K562 (cell line): ENCODE measurements at regions not wholly inside any gene's neighbourhood (a gene's known extent, or its start where the extent isn't known, plus 50 kb on each side); places are given as distances from the start of the nearest gene placed in this dataset.

ENCODE experiments used
- ATAC-seq: fragments of 200-7000 bp; cut with Tn5 transposase; 3 replicates; pipeline ENCODE4 v1.9.1; 2020; ENCODE audit warnings: moderate library complexity
- BruUV-seq: library from RNA; stranded (reverse); fragments of 400-500 nt; replicated peaks from 2 replicates; lab custom pipeline; 2021; lab: Mats Ljungman, UMichigan
- CTCF ChIA-PET: fragments of 300-600 bp; formaldehyde crosslinking; extraction: SDS; loops from one replicate; lab custom pipeline; 2021; ENCODE audit warnings: low intra/inter-chr PET ratio; lab: Yijun Ruan, JAX
- POLR2A ChIA-PET: fragments of 300-600, 350-650 bp; sonication (Branson Sonifier 250); formaldehyde crosslinking; extraction: SDS; loops from one replicate; lab custom pipeline; 2021; ENCODE audit warnings: antibody characterized with exemption, inconsistent platforms; lab: Yijun Ruan, JAX
- DNase-seq, 4 experiments: peaks; one replicate each; pipeline versions ENCODE4 v3.0.0 to v3.0.0-alpha.2; 2011 to 2018; ENCODE audit warnings: low spot score in 3 of 4, mixed read lengths in 3 of 4; ENCODE audit errors: extremely low read depth in 1 of 4
- FAIRE-seq: peaks from 2 replicates; lab custom pipeline; 2011; peaks lifted over from hg19 to GRCh38; lab: Jason Lieb, UNC
- H2AFZ ChIP-seq: 2 replicates; pipeline ENCODE4 v1.6.0; 2011; ENCODE audit warnings: low read depth, low read length, control low read depth, inconsistent platforms
- H3K27ac ChIP-seq: fragments of 200-600 bp; 3 replicates; pipeline ENCODE4 v1.8.0; 2011; ENCODE audit warnings: low read depth, mild to moderate bottlenecking, control low read depth, inconsistent platforms, low read length, moderate library complexity, mixed read lengths; ENCODE audit errors: extremely low read depth
- H3K27me3 ChIP-seq, 2 experiments: fragments of 300-600 bp in 1 of 2; 2 replicates in 1 of 2; 3 replicates in 1 of 2; pipeline versions ENCODE4 v1.6.0 to v1.8.0; 2011; ENCODE audit warnings: inconsistent platforms in 2 of 2, low read length in 2 of 2, mild to moderate bottlenecking in 1 of 2, mixed read lengths in 1 of 2, moderate library complexity in 1 of 2; ENCODE audit not compliant: control insufficient read depth in 2 of 2, insufficient read depth in 2 of 2
- H3K36me3 ChIP-seq: fragments of 300-600 bp; 3 replicates; pipeline ENCODE4 v1.8.0; 2011; ENCODE audit warnings: mild to moderate bottlenecking, low read length, inconsistent platforms; ENCODE audit not compliant: control insufficient read depth, insufficient read depth
- H3K4me1 ChIP-seq, 2 experiments: fragments of 200-600 bp in 1 of 2; replicated peaks in 1 of 2; 2 replicates in 1 of 2; 3 replicates in 1 of 2; pipeline versions ENCODE4 v1.5.1 to v1.8.0; 2011; ENCODE audit warnings: inconsistent platforms in 2 of 2, low read length in 2 of 2, mild to moderate bottlenecking in 1 of 2, mixed read lengths in 1 of 2, moderate library complexity in 1 of 2; ENCODE audit not compliant: control insufficient read depth in 2 of 2, insufficient read depth in 2 of 2
- H3K4me2 ChIP-seq: 2 replicates; pipeline ENCODE4 v1.6.1; 2011; ENCODE audit warnings: low read length, control low read depth, inconsistent platforms, mixed read lengths; ENCODE audit not compliant: insufficient read depth
- H3K4me3 ChIP-seq: fragments of 200-600 bp; sonication (generic), shearing (Covaris generic); 2 replicates; pipeline ENCODE4 v1.5.1; 2016; ENCODE audit warnings: control low read depth, inconsistent platforms
- H3K79me2 ChIP-seq: fragments of 200-600 bp; 3 replicates; pipeline ENCODE4 v1.8.0; 2011; ENCODE audit warnings: low read length, inconsistent platforms; ENCODE audit not compliant: control insufficient read depth, insufficient read depth
- H3K9ac ChIP-seq, 2 experiments: 2 replicates each; pipeline versions ENCODE4 v1.6.0 to v1.6.1; 2011; ENCODE audit warnings: low read depth in 2 of 2, low read length in 2 of 2, control low read depth in 1 of 2, inconsistent platforms in 1 of 2, mild to moderate bottlenecking in 1 of 2, mixed read lengths in 1 of 2; ENCODE audit not compliant: insufficient read depth in 1 of 2
- H3K9me1 ChIP-seq: one replicate; pipeline ENCODE4 v1.6.0; 2011; ENCODE audit warnings: inconsistent platforms, mild to moderate bottlenecking, low read length, moderate library complexity; ENCODE audit not compliant: control insufficient read depth, insufficient read depth
- H3K9me3 ChIP-seq: replicated peaks from 2 replicates; pipeline ENCODE4 v1.5.1; 2011; ENCODE audit warnings: low read depth, low read length, inconsistent platforms; ENCODE audit not compliant: control insufficient read depth, insufficient read depth
- H4K20me1 ChIP-seq: replicated peaks from 2 replicates; pipeline ENCODE4 v1.6.1; 2011; ENCODE audit warnings: low read length, inconsistent platforms, mixed read lengths; ENCODE audit not compliant: control insufficient read depth, insufficient read depth
- DIDO1 ChIP-seq: fragments of 450-650 bp; IDR thresholded peaks from 2 replicates; pipeline ENCODE4 v1.6.1; 2016; ENCODE audit warnings: low read depth, missing biosample characterization, missing genetic modification characterization
- EHMT2 ChIP-seq: fragments of 450-650 bp; IDR thresholded peaks from 2 replicates; pipeline ENCODE4 v1.6.1; 2018; ENCODE audit warnings: antibody characterized with exemption
- ELF2 ChIP-seq: fragments of 250-450 bp; sonication (Bioruptor Pico); IDR thresholded peaks from 2 replicates; pipeline ENCODE4 v1.5.0; 2021; ENCODE audit warnings: mild to moderate bottlenecking
- MYNN ChIP-seq, 2 experiments: sonication (generic); formaldehyde crosslinking in 1 of 2; IDR thresholded peaks; 2 replicates each; pipeline versions ENCODE4 v1.5.0 to v1.6.1; 2016 to 2020; ENCODE audit warnings: antibody characterized with exemption in 1 of 2, missing genetic modification reagents in 1 of 2
- NCOA1 ChIP-seq: fragments of 450-650 bp; IDR thresholded peaks from 2 replicates; pipeline ENCODE4 v1.6.1; 2016; ENCODE audit warnings: low read depth
- NR2C2 ChIP-seq, 2 experiments: fragments of 200-800 bp in 1 of 2; sonication (Bioruptor generic) in 1 of 2; sonication (generic) in 1 of 2; formaldehyde crosslinking in 1 of 2; IDR thresholded peaks; 2 replicates each; pipeline versions ENCODE4 v1.6.1 to v1.8.0; 2016 to 2022; ENCODE audit warnings: mild to moderate bottlenecking in 1 of 2, missing compliant biosample characterization in 1 of 2, missing genetic modification characterization in 1 of 2, missing genetic modification reagents in 1 of 2
- PML ChIP-seq: IDR thresholded peaks from 2 replicates; pipeline ENCODE4 v1.6.1; 2012; ENCODE audit warnings: low read length, inconsistent platforms
- RHOXF2B ChIP-seq: fragments of 250-450 bp; sonication (Bioruptor Pico); conservative IDR thresholded peaks from 2 replicates; pipeline ENCODE4 v1.5.1; 2021
- SLC30A9 ChIP-seq: fragments of 250-450 bp; sonication (Bioruptor Pico); IDR thresholded peaks from 2 replicates; pipeline ENCODE4 v1.8.0; 2022; ENCODE audit warnings: mild to moderate bottlenecking, moderate library complexity
- ZNF274 ChIP-seq: IDR thresholded peaks from 2 replicates; pipeline ENCODE4 v1.6.1; 2011; ENCODE audit warnings: low read depth, mild to moderate bottlenecking, low read length, moderate library complexity, borderline replicate concordance
- WGBS: fragments of 100-300 bp; shearing (Covaris generic); methylation state at CpG from one replicate; pipeline ENCODE4 v1.1.6; 2016; ENCODE audit warnings: low coverage, mixed read lengths; ENCODE audit not compliant: insufficient coverage; ENCODE audit errors: missing lambda C conversion rate; 5-methylcytosine and 5-hydroxymethylcytosine counted together
- in situ Hi-C: fragments of 300-500 bp; cut with MboI; formaldehyde crosslinking; loops from 4 replicates; pipeline ENCODE4 v1.15.0; 2018; ENCODE audit warnings: inconsistent platforms, mixed read lengths
- intact Hi-C: fragments of 100-400 bp; cut with micrococcal nuclease; formaldehyde crosslinking; loops from 2 replicates; pipeline ENCODE4 v1.14.2; 2022

- Histone ChIP-seq H3K9ac (no peak overlapping the region), H3K36me3 (no peaks in the 10 kb centered on the region), H3K4me1 (no peaks in the 10 kb centered on the region; a peak in 1 of 5 replicates), H3K27me3 (peaks cover 14 to 30% of the 10 kb centered on the region in 2 experiments; a peak in 4 of 5 replicates), H3K9me3 (no peaks in the 10 kb centered on the region), H2AFZ (no peak overlapping the region), H3K27ac (no peak overlapping the region), H4K20me1 (no peaks in the 10 kb centered on the region), H3K9me1 (no peaks in the 10 kb centered on the region), H3K4me2 (no peak overlapping the region), H3K4me3 (no peak overlapping the region), H3K79me2 (no peaks in the 10 kb centered on the region)
- POLR2A ChIA-PET, result interaction anchor here (0.5 to 1.6 kb wide), 6 partner anchors 10 to 698 kb away, joined by 3 to 5 read pairs (median 3); no protein-coding TSS in a partner anchor
- no peak for TF ChIP-seq ELF2
- no peak for TF ChIP-seq SLC30A9 (CRISPR knock-in tag)
- no peak for TF ChIP-seq MYNN (IDR thresholded peaks at IDR 0.05)
- TF ChIP-seq MYNN (CRISPR knock-in tag; IDR thresholded peaks at IDR 0.05), result no peak
- no peak for TF ChIP-seq NCOA1
- no peak for TF ChIP-seq NR2C2 (CRISPR knock-in tag; IDR thresholded peaks at IDR 0.05)
- TF ChIP-seq NR2C2 (tag; IDR thresholded peaks at IDR 0.05), result no peak
- TF ChIP-seq ZNF274, result no peak
- no peak for TF ChIP-seq PML
- no peak for TF ChIP-seq RHOXF2B (CRISPR knock-in tag)
- no peak for TF ChIP-seq DIDO1
- TF ChIP-seq EHMT2, result no peak
- no peak for DNase-seq
- 0% methylated on average over 3 of the region's 3 CpGs for WGBS
- no peak for ATAC-seq
- no TSS peak for BruUV-seq
- FAIRE-seq, result no peak
- in situ Hi-C loops, result no loop called here
- intact Hi-C loops, result no loop called here
- CTCF ChIA-PET, result no interaction called here
Observed at GRCh38 chr15:62874064-62874463, 168.5 kb upstream of the TPM1 start.
